Fibroblast of the aortic adventitia (primary cell): ENCODE measurements at regions not wholly inside any gene's neighbourhood (a gene's known extent, or its start where the extent isn't known, plus 50 kb on each side); places are given as distances from the start of the nearest gene placed in this dataset.
A peak's percentile ranks its signal among the peaks of the same experiment; 100 is the strongest.

ENCODE experiments used
- DNase-seq: peaks from one replicate; pipeline ENCODE4 v3.0.0-alpha.2; 2010; ENCODE audit warnings: low read depth
- H3K4me3 ChIP-seq: 2 replicates; pipeline ENCODE4 v1.5.1; 2011; ENCODE audit warnings: low read depth, mild to moderate bottlenecking, control low read depth, low read length, moderate library complexity
- CTCF ChIP-seq: IDR thresholded peaks from 2 replicates; pipeline ENCODE4 v1.5.1; 2011; ENCODE audit warnings: mild to moderate bottlenecking, low read length, control low read depth, inconsistent platforms; ENCODE audit not compliant: insufficient read depth

- TF ChIP-seq CTCF: no peak
Observed at GRCh38 chr18:10262566-10262965, 191.9 kb upstream of the APCDD1 start.

GRCh38 chr18:10264260-10264659 is 190.2 kb upstream of the APCDD1 start:
- no peak for TF ChIP-seq CTCF
- H3K4me3 ChIP-seq: no peak overlapping the region
- DNase-seq: no peak

More at GRCh38 chr18:10262566-10262965, 191.9 kb upstream of the APCDD1 start:
- no peak for DNase-seq
- no peak overlapping the region for H3K4me3 ChIP-seq

GRCh38 chr18:10265560-10266333 is 188.7 kb upstream of the APCDD1 start:
- no peak for TF ChIP-seq CTCF
- DNase-seq: peak; percentile 54
- no peak overlapping the region for H3K4me3 ChIP-seq

GRCh38 chr18:10266334-10266590 is 188.2 kb upstream of the APCDD1 start:
- DNase-seq: no peak
- TF ChIP-seq CTCF: peak; percentile 1
- no peak overlapping the region for H3K4me3 ChIP-seq

GRCh38 chr18:10269261-10269660 is 185.2 kb upstream of the APCDD1 start:
- TF ChIP-seq CTCF: no peak
- DNase-seq: peak; percentile 21
- H3K4me3 ChIP-seq: no peak overlapping the region

DNA sequence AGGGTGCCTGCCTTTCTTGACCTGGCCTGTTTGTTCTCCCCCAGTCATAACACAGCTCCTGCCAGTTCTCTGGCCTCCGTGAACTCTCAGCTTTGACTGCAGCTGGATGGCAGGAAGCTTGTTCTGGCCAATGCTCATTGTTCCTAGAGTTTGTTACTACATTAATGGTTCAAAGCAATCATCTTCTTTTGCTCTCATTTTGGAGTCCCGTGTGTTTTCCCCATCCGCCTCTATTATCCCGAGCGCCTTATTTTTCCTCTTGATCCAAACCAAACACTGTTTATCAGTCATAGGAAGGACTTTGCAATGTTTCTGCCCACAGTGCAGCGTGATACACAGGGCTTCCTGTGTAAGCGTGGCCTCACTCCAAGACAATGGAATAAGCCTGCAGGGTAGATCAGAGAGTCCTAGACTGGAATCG is 184.3 kb upstream of the APCDD1 start:
- no peak for TF ChIP-seq CTCF
- DNase-seq: peak; percentile 86
- H3K4me3 ChIP-seq: no peak overlapping the region

DNA sequence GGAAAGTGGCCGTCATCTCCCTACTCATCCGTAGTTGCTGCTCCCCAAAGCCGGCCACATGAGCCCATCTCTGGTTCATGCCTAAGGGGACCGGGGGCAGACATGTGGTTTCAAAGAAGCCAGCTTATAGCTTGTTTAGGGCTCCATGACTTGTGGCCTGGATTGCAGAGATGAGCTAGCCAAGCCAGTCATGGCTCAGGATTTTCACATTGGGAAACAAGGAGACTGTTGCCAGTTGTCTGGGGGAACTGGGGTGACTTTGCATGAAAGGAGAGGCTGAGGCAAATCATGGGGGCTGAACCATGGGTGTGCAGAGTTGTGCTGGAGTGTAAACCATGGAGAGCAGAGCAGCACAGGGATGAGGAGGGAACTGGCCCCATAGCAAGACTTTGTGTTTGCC is 183.0 kb upstream of the APCDD1 start:
- TF ChIP-seq CTCF: no peak
- peak; percentile 55 for DNase-seq
- H3K4me3 ChIP-seq: no peak overlapping the region
